Fibroblast of the conjunctiva (primary cell): ENCODE measurements at regions not wholly inside any gene's neighbourhood (a gene's known extent, or its start where the extent isn't known, plus 50 kb on each side); places are given as distances from the start of the nearest gene placed in this dataset.

Experiments used
- DNase-seq: peaks from one replicate; pipeline ENCODE4 v3.0.0-alpha.2; 2010; ENCODE audit warnings: low read depth

DNA sequence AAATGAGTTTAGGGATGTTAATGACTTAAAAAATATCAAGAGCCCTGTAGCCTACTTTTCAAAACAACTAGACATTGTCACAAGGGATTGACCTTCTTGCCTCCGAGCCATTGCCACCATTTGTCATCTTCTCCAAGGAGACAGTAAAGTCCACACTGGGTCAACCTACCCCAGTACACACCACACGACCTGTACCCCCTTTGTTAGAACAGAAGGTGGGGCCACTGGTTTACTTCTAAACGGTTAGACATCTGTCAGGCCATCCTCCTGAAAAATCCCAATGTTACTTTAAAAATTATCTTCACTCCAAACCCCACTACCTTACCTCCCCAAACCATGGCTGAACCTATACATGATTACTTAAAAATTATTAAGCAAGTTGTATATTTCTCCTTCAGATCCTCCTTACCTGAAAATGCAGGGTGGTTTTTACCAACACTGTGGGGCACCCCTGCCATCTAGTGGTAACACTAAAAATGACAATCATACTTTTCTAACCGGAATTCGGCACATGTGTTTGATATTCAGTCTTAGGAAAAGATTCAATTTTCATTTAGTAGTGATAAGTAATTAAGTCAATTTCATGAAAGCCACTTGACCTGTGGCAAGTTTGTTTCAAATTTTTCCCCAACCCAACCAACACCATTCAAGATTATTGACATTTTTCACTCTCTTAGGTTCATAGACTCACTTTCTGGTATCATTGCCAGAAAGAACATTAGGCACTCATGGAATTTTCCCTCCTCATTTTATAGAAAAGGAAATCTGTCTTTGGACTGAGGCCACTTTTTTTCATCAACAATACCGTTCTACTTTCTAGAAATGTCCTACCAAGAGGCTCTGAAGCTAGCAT is 265.3 kb upstream of the PKDCC start:
- DNase-seq, result peak; percentile 9

DNA sequence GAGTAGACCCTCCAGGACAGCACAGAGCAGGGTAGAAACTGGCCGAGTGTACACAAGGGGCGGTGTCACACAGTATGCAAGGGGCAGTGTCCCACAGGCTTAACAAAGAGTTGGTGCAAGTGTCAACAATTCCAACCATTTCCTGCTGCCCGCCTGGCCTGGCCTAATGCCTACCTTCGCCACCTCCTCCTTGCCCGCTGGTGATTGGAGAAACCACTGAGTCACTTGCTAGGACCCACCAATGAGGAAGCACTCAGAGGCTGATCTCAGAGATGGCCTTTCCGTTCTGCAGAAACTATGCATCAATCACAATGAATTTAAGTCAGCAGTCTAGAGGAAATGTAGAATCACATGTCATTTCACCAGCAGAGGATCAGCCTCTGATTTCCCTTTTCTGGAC is 263.3 kb upstream of the PKDCC start:
- DNase-seq, result no peak

DNA sequence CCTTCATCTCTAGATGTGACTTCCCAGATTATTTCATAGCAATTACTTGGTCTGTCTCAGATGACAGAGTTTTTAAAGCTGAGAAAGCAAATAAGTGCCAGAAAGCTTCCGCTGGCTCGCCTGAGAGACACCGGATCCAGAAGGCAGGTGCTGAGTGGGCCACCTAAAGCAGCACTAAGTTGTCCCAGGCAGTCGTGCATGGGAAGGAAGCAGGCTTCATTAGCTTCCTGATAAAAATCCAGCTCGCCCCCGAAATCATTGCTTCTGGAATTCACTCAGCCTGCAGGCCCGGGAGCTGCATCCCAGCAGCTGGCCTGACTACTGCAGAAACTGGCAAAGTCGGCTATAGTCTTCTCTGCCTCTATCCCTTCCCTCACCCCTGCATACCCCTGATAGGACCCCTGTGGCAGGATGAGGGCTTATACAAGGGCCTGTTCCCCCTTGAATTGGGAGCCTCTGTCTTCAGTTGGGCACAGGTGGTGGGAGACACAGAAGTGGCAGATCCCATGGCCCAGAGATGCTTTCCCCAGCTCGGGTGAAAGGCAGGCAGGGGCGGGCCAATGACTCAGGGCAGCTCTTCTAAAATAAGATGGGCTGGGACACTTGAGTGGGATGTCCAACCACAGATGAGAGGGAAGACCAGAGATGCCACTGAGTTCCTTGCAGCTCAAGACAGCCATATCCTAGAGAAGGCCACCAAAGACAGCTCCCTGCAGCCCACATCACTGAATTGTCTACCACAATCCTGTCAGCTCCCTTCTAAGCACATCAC is 262.4 kb upstream of the PKDCC start:
- DNase-seq, result no peak

DNA sequence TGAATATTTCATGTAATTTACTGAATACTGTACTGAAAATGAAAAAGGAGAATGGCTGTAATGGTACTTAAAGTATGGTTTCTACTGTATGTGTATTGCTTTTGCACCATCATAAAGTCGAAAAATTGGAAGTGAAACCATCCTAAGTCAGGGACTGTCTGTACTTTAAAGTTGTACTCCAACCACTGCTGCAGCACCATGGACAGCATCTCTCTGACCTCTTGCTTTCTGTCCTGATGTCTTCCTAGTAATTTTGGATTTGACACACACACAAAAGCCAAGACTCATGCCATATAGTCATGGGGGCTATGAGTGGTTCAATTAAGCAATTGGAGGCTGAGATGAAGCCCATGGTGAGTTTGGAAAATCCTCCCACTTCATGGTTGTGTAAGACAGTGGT is 256.3 kb upstream of the PKDCC start:
- peak; percentile 1 for DNase-seq

DNA sequence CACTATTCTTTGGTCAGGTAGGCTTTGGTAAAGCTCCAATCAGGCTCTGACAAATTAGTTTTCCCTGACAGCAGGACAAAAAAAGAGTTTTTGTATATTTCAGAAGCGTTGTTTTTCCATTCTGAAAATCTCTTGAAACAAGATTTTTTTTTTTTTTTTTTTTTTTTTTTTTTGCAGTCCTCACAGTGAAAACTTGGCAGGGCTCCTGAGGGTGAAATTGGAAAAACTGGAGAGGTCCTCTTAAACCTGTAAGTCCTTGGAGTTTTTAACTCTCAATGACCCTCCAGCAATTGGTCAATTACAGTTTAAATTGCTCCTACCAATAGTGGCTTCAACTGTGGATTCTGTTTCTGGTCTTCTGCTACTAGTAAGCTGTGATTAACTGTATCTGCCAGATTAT is 244.5 kb upstream of the PKDCC start:
- no peak for DNase-seq

DNA sequence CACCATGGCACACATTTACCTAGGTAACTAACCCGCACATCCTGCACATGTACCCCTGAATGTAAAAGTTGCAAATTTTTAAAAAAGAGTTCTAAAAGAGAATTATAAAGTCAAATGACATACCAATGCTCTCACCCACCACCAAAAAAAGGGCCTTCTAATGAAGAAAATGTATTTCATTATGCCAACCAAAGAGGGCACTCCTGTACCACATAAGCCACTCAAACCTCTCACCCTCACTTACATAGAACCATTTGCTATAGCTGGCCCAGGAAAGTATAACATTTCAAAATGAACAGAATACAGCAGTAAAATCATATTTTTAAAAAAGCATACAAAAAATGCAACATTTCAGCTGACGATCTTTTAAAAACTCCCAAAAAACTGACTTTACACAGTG is 241.5 kb upstream of the PKDCC start:
- DNase-seq, result no peak

DNA sequence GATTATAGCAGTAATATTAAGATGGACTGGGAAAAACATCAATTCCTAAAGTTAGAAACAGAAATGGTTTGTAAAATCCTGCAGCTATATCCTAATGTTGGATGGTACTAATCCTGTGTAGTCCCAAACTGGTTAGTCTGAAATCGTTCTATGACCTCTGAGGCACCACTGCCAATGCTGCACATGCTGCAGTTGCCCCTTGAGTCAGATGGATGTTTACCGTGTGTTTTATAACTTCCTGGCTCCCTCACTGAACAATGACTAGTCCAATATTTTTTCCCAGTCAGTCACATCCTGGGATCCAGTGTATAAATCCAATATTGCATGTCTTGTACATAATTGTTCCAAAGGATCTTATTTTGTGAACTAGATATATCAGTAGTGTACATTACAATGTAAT is 226.7 kb upstream of the PKDCC start:
- DNase-seq, result no peak

DNA sequence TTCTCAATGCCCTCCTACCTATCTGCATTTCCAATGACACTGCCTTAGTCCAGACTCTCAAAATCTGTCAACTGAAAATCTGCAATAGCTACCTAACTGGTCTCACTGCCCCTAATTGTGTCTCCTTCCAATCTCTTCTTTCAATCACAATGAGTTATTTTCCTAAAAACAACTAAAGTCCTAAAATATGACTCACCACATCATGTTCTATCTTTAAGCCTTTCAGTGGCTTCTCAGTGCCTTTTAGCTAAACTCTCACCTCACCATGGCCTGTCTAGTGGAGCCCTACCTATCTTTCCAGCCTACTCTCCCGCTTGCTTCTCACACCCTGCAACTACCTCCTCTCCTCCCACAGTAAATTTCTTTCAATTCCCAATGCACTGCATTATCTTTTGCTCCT is 220.9 kb upstream of the PKDCC start:
- DNase-seq, result no peak

DNA sequence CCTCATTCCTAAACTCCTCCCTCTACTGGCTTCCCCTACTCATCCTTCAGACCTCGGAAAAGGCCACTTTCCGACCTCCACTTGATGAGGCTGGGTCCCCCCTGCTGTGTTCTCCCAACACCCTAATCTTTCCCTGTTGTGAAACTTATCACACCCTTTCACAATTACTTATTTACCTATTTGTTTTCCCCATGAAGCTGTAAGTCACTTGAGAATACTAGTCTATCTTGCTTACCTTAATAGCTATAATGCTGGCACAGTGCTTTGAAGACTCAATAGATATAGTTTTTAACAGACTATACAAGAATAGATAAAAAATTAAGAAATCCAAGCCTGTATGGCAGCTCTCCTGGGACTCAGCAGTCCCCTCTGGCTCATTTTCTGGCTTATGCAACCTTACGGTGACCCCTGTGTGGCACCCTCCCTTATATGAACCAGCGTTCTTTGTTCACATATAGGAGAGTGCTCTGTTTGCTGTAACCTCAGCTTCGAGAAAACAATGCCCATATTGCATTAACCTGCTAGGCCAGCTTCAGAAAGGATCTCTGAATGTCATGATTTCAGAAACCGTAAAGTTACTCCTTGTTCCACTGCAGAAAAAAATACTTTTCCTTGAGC is 220.4 kb upstream of the PKDCC start:
- no peak for DNase-seq

DNA sequence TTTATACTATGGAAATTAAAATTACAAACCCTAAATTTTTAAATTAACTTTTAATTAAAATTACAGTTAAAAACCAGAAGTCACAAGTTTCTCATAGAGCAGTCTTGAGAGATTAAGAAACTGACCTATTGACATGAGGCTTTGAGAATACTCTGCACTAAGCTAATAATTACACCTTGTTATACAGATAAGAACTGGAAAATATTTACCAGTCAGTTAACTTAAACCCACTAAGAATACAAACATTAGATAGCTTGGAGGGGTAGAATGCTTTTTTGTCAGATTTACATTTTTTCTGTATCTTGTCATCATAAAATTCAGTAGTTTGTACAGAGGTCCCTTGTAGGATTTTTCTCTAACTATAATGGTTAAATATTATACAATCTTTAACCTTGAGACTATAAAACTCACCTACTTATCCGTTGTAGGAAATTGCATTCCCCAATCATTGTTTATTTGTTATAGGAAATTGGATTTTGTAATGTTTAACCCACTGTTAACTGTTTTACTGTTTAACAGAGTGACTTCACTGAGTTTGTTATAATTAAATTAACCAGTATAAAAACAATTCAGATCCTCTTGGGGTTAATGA is 219.7 kb upstream of the PKDCC start:
- no peak for DNase-seq

DNA sequence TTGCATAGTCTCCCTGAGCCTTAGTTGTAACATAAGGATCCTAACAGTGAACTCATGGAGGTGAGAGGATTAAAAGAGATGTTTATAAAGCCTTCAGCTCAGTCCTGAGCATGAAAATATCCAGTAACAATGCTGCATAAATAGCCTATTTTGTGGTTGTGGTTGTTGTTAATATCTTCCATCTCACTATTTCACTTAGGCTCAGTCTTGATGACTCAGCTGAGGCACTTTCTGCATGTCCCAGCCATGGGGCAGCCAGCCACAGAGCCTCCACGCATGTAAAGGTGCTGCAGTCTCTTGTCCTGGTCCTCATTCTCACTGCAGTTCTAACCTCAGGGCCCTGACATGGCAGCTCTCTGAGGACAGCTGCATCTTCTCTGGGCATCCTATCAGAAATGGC is 218.8 kb upstream of the PKDCC start:
- DNase-seq, result no peak

DNA sequence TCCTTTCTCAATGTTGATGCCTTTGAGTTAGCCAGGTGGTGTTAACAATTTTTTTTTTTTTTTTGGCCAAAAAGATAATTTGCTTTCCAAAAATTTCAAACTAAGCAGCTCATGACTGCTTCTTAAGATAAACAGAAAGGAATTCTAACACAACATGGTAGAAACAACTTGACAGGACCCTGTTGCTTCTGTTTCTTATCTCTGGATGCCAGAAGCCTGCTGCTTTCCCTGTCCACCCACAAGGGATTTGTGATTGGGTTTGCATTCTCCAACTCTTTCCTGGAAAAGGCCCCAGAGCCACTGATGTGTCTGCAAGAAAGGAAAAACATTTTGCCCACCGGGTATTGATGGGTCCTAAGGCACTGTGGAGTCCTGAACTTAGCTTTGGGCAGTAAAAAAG is 217.2 kb upstream of the PKDCC start:
- no peak for DNase-seq

DNA sequence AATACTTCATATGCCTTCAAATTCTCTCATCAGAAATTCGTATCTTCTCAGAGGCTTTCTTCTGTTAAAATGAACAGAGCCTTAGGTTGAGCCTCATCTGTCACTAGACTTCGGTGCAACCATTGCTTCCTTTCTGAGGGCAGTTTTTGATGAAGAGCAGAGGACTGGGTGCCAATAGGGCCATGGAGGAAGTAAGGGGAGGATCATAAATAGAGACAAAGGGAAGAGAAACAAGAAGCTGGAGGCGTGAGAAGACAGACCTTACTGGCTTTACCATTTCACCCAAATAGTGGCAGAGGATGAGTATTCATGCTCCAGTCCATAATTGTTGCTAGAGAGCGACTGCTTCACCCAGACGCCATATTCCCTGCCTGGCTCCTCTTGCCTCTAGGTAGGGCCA is 215.6 kb upstream of the PKDCC start:
- no peak for DNase-seq

DNA sequence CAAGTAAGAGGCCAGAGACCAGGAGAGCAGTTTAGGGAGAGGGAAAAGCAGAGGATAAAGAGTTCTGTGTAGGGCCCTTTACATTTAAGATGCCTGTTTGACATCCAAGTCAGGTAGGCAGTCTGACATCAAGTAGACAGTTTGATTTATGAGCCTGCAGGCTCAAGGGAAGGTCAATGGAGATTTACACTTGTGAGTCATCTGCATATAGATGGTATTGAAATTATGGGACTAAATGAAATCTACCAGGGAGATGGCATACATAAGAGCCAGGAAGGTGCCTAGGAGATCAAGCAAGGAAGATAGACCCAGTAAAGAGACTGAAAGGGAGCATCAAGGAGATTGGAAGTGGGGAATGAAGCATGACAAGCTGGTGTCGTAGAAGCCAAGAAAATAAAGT is 212.4 kb upstream of the PKDCC start:
- no peak for DNase-seq

DNA sequence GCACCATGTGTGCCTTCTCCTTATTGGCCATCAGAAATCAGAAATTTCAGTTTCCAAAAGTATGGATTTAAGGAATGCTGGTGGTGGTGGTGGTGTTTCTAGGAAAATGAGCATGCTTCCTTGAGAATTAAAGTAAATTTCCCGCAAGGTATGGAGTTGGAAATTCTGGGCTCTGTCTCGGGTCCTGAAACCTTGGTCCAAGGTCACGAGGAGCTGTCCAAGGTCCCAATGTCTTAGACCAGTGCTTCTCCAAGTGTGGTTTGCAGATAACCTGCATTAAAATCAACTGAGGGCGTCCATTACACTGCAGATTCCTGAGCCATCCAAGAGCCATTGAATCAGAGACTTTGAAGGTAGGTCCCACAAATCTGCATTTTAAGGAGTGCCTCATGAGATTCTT is 210.9 kb upstream of the PKDCC start:
- DNase-seq, result peak; percentile 5

DNA sequence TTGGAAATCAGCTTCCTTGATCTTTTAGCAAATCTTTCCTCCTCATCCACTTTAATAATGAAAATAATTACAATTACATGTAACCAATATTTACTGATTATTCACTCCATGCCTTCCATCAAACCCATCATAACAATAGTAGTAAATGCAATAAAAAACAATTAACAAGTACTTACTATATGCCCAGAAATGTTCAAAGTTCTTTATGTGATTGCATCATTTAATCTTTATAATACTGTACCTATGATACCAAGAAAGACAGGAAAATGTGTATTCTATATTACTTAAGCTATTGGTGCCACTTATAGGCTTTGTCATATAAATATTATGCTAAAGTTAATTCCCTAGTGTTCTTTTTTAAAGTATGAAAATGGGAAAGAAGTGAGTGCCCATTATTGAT is 210.2 kb upstream of the PKDCC start:
- DNase-seq, result no peak

DNA sequence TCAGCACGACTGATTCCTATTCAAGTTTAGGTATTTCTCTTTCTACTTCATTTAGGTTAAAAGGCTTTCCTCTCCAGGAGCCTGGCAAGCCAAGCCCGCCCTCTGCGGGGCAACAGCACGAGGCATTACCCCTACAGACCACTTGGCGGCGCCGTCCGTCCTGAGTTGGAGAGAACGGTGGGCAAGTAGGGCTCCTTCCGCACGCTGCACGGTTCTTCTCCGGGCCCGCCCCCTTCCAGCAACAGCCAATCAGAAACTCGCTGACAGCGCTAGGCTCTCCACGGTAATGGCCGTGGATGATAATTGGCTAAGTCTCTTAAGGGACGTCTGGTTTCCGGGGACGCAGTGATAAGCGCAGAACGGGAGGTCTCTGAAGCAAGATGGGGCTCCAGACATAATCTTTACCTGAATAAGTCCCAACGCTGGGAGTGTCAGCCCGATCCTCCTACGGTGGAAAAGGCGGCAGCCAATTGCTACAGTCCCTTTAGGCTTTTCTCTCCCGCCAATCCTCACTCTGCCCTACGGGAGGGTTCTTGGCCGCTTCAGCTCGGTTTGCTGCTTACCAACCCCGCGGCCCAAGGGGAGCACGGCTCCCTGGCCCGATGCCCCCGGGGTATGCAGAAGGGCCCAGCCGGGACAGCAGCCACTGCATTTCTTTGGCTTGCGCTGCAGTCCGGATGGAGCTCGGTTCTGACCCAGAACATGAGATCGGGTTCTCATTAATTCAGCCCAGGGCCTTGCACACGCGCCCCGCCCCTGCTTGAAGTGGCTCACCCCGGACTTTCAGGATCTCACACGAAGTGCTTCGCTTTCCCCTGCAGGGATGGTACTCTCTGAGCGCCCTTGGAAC is 206.9 kb upstream of the PKDCC start:
- peak; percentile 97 for DNase-seq

DNA sequence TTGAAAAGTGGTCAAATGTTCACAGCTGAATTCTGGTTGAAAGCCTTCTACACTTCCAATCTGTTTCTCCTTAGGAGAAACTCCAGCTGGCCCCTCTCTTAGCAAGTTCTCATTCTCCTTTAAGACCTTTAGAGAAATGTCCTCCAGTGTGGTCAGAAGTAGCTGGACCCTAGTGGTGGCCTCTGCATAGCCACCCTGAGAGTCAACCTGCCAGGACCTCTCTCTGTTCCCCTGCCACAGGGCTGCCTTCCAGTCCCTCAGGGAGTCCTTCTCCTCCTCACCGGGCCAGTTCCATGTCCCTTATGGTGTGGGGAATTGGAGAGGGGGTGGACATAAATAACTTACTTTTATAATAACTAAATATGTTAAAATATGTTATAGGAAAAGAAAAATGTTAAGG is 200.9 kb upstream of the PKDCC start:
- no peak for DNase-seq

DNA sequence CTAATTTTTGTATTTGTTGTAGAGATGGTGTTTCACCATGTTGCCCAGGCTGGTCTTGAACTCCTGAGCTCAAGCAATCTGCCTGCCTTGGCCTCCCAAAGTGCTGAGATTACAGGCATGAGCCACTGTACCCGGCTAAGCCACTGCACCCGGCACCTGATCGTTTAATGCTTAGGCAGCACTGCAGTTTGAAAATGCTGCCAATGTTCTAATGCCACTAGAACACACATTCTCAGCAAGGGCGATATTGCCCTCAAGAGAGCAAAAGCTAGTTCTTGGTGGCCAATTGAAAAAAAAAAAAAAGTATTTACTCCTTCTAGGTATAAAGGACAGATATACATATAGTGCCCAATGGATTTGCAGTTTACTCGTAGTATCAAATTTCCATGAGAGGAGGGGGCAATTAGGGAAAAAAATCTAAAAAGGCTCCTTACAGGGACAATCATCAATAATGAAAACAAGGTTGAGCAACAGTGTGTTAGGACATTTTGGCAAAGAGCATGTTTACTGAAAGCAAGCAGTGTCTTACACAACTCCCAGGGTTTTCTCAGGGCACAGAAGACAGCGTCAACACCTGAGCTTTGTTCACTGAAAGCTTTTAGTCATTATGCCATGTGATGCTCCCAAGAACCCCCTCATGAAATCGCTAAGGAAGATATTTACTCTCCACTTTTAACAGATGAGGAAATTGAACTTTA is 199.9 kb upstream of the PKDCC start:
- DNase-seq, result no peak

DNA sequence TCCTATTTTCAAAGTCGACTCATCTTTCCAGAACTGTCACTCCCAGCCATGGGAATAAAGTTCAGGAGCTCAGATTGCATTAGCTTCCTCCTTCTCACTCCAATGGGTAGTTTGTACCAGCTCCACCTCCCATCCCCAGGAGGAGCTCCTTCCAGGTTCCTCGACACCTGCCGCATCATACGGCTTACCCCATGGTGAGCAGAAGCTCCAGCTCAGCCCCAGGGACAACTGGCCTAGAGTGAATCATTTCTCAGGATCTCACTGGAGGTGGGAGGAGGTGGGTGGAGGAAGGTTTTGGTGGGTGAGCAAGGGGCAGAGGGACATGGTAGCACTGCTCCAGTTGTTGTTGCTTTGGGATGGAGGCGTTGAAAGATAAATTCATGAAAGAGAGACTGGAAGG is 196.3 kb upstream of the PKDCC start:
- no peak for DNase-seq
